GM19324 (cell line): ENCODE measurements at regions not wholly inside any gene's neighbourhood (a gene's known extent, or its start where the extent isn't known, plus 50 kb on each side); places are given as distances from the start of the nearest gene placed in this dataset.

ENCODE experiments used
- ATAC-seq: cut with Tn5 transposase; IDR thresholded peaks from one replicate; pipeline ENCODE4 v1.9.1; 2021; ENCODE audit warnings: mild to moderate bottlenecking, moderate library complexity; ENCODE audit not compliant: unreplicated experiment, low FRiP score

DNA sequence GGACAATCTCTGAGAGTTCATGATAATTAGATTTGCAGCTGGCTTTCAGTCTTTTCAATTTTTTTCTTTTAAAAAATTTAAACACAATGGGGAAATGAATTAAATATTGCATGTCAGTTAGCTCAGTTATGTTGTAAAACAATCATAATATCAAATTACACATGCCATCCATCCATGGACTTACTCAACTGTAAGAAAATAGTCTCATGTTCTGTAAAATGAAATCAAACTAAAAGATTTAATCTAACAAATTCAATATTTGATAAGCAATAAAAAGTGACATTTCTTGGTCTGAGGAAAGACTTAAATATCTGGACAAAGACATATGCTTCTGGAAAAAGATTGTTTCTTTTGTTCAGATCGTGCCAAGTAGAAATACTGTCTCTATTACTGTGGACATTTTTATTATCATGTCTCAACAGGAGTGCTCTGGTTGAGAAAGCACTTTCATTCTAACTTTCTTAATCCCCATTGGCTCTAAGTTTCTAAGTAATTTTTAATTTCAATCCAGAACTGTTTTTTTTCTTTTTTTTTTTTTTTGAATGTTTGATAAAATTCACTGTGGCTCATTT is 179.2 kb upstream of the FAM3C start:
- ATAC-seq = no peak

DNA sequence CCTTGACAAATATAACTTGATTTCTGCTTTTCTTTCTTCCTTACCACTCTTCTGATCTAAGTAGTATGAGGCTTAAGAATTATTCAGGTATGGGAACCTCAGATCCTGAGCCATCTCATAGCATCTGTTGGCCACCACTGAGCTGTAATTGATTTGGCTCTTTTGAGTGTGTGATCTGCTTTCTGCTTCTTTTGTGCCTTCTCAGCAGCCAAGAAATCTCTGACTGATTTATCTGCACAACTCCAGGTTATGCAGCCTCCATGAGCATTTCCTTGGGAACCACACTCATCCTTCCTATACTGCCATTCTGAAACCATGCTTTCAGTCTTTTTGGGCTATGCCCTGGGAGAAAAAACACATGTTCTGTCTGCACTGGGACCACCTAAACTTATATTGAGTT is 178.0 kb upstream of the FAM3C start:
- no peak for ATAC-seq

DNA sequence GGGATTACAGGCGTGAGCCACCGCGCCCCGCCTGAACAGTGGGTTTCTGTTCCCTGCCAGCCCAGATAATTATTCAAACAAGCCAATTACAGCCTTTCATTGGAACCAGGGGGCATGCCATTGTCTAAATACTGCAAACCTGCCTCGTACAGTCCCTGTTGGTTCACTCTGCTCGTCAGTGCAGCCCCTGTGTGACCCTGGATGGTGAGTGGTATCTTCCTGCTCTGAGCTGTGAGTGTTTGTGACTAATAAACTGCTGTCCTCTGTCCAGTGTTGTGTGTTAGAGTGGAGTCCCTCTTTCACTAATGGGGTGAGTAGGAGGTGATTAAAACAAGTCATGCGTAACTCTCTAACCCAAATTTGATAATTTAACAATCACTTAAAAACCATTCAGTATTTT is 176.5 kb upstream of the FAM3C start:
- ATAC-seq = no peak

DNA sequence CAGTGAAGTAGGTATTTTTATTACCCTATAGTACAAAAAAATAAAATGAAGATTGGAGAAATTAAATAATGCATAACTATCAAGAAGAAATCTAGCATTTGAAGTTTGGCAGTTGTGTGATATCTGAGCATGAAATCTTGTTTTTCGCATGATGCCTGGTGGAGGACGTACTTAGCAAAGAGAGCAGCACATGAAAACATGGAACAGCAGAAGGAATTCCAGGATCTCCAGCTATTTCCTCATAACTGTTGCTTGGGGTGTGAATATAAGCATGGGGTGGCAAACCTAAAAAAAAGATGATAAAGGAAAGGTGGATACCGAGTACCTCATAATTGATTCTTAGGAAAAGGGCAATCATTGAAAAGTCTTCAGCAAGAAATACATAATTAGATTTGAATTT is 174.3 kb upstream of the FAM3C start:
- no peak for ATAC-seq

DNA sequence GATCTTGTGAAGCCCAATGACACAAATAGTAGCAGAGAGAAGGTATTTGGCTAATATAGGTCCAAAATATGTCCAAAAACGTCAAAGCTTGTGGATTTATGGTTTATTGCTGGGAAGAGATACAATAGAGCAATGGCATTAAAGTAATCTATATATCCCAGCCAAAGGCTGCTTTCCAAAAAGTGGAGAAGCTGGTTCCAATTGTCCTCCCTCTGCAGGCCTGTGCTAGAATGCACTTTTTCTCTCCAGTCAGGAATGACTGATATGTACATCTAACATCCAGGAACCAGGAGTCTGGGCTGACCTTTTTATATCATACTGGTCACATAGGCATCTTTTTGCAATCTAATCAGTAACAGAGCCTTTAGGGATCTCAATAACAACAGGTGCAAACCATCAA is 167.1 kb upstream of the FAM3C start:
- ATAC-seq = no peak

DNA sequence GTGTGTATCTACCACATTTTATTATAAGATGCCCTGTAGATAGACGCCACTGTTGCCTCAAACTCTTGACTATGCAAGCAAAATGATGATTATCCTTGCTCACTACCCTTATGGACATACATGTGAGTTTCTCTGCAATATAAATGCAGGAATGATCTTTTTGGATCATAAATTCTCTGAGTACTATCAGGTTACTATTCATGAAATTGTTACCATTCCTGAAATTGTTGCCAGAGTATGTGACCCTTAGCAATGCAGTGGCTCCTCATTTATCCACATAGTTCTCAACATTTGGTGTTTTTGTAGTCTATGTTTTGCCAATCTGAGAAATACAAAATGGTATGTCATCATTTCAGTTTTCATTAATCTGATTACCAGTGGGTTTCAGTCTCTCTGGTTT is 166.2 kb upstream of the FAM3C start:
- no peak for ATAC-seq

DNA sequence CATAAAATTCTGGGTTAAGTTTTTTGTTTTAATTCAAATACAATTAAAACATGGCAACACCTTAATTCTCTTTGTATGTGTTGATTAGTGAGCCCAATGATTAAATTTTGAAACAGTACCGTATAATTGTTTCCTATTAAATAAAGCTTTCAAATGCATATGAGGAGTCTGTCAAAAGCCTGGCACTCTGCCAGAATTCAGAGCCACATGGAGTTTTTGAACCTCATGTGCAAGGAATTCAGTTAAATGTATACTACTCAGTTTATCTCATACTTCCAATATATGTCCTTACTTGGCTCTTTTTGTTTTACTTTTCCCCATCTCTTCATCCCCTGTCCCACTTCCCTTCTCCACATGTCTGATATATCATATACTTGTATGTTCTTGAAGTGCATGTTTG is 165.6 kb upstream of the FAM3C start:
- no peak for ATAC-seq

DNA sequence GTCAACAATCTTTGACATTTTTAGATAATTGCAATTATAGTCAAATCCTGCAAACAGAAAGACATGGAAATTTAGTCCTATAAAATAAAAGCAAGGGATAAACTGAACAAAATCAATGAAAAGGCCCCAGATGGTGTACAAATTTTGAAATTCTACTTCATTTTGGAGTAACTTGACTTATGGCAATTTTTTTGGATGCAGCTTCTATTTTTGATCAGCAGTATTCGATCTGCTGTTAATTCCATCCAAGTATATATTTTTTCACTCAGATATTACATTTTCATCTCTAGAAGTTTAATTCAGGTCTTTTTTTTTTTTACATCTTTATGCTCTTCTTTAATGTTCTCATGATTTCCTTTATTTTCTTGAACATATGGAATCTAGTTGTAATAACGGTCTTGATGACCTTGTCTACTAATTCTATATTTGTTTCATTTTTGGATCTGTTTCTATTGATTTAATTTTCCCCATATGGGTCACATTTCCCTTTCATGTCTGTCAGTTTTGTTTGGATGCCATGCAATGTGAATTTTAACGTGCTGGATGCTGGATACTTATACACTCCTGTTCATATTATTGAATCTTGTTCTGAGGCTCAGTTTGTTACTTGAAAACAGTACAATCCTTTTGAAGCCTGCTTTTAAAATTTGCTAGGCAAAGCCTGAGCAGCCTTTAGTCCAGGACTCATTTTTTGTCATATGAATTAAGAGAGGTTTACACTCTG is 164.3 kb upstream of the FAM3C start:
- ATAC-seq = no peak

DNA sequence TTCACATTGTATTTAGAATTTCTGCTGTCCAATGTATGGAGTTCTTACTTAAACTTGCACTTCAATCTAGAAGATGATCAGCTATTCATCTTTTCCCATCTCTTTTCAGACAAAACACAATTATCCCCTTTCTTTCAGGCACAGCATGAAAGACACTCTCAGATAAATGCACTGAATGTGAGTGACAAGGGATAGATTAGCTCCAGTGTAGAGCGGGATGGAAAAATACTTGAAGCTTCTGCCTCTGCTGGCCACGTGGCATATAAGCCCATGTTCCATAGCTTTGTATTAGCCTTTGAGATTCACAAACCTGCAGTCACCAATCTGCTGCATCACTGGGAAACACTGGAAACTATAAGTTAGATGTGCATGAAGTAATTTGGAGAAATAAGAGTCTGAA is 162.2 kb upstream of the FAM3C start:
- ATAC-seq = no peak

DNA sequence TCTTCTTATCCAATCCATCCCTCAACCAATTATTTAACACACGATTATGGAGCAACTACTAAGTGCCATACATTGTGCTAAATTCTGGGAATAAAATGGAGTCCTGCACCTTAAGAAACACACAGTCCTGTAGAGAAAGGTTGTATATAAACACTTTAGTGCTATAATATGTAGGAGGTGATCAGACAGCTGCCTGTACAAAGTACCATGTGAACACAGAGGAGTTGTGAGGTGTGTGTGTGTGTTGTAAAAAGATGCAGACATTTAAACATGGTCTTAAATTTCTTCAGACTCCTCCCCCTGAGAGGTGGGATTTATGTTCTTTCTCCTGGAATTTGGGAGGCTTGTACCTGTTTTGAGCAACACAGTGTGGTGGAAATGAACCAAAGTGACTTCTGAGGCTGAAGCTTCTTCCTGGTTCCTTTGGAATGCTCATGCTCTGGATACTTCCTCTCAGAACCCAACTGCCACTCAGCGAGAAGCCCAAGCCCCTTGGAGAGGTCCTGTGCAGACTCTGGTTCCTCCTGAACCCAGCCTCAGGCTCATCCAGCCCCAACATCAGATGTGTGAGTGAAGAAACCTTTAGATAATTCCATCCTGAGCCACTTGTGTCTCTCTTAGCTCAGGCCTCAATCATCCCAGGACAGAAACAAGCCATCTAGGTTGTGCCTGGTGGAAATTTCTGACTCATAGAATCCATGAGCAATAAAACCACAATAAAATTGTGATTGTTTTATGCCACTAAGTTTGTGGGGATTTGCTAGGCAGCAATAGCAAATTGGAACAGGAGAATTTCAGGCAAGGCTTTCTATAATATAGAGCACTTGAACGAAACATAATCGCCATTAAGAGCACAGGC is 161.2 kb upstream of the FAM3C start:
- ATAC-seq = no peak

DNA sequence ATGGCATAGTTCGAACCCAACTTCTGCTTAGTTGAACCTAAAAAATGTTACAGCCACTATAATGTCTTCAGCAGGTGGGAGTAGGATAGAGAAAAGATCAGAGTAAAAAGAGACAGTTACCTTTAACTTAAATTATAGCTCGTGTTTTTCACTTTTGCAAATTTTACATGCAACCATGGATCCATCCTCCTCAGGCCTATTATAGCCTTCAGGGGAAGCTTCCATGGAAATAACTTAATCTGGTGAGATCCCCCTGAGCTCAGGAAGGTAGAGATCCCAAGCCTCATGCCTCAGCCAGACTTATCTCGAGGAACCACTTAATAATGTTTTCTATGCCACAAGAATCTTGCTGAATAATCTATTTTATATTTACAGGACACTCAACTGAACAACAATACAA is 159.4 kb upstream of the FAM3C start:
- no peak for ATAC-seq

DNA sequence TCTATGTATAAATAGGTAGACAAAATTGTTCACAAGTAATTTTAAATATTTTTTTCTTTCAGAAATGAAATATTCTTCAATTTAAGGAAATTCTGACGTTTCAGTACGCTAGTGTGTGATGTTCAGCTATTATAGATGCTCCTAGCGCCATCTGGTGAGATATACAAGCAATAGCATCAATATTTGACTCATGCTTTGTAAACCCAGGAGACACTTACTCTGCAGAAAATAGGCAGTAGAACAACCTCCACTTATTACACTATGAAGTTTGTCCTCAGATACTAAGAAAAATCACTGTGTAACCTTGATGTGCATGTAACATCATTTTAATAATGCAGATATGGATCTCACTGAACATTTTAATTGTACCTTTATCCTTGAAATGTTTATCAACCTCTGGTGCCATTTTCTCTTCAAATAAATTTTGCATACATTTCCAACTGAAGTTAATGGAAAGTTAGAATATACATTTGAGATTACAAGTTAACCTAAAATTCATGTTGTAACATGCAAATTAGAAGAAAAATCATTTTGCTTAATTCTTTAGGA is 151.5 kb upstream of the FAM3C start:
- peak; percentile 55 for ATAC-seq

DNA sequence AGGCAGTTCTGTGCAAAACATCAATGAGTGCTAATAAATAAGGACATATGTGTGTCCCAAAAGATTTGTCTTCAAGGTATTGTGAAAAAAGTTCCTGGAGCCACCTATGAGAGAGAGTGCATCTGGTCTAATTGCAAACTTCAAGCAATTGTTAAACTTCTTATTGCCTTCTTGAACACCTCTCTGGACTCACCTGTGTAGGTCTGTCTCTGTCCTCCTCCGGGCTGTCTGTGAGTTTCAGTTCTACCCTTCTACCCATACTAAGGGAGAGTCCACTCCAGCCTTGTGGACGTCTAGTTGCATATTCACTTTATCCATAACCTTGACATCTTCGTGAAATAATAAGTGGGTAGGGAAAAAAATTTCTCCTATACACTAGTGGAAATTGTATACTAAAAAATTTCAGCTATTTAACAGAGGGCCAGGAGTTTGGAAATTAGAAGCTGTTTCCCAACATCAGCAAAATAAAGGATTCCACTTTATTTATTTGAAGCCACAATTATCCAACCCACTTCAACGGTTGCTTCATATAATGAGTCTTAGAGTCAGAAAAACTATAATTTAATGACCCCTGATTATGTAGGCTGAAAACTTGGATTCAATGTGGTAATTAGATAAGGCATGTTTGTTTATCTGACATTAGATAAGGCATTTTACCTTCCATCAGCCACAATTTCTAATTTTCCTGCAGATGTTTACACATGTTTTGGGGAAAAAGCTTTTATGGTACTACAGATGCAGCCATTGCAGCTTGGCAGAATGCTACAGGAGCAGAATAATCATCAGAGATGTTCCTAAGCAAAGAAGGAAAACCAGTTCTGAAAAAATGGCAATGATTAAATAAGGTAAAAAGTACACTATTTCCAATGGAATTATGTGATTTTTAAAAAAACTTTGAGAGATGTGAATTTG is 150.8 kb upstream of the FAM3C start:
- ATAC-seq = no peak

DNA sequence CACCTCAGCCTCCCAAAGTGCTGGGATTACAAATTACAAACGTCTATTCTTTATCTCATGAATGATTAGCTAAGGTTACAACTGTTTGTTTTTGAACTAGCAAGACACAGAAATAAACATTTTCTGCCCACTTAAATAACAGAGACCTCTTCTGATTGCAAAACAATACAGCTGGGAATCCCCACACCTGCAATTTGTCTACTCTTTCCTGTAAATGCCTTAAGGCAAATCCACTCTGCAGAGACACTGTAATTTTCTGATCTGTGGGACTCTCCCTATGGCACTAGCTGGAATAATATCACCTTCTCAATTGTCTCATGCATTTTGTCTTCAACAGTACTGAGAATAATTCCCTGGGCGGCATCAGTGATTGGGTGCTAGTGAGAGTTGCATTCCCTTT is 149.3 kb upstream of the FAM3C start:
- ATAC-seq = no peak

DNA sequence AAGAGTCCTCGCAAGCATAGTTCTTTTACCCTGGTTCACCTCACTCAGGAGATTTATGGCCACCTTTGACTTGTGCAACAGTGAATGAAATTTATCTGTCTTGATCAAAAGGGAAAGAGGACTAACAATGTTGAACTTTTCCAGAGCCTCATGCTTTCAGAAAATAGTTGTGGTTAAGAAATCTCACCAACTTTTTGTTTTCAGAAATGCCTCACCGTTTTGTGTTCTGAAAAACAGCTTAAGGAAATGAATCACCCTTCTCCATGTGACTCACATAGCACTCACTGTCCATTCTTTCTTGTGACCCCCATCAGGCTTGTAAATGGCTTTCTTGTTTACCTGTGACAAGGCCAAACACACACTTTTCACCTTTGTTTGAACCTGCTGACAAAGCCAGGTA is 148.6 kb upstream of the FAM3C start:
- no peak for ATAC-seq

DNA sequence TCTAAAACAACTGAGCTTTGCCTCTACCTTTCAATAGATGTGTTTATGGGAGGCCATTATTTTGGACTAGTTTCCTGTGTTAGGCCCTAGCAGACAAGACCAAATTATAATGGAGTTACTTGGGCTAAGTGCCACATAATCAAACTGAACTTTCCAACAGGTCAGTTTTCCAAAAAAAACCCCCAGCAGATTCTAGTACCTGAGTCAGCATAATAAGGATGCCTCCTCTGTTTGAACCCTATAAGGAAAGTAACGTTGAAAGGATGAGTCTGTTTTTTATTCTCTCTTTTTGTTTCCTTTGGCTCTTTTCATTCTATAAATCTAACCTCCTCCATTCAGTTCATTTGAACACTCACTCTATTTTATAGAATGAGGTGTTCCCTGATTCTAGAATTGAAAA is 148.1 kb upstream of the FAM3C start:
- ATAC-seq = no peak

DNA sequence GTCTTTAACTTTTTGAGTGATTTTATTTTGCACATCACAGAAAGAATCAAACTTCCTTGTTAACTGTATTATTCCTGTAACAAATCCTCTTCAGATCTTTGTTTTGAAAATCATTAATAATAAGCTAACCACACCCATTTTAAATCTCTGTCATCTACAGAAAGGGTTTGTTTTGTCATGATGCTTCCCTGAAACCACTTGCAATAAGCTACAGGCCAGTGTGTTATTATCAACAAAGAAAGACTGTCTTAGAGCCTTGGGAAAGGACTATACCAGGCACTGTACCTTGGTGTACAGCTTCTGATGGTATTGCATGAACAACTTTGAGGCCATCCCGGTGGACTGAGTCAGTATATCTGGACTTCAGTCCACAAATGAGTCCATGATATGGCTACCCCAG is 145.3 kb upstream of the FAM3C start:
- no peak for ATAC-seq

DNA sequence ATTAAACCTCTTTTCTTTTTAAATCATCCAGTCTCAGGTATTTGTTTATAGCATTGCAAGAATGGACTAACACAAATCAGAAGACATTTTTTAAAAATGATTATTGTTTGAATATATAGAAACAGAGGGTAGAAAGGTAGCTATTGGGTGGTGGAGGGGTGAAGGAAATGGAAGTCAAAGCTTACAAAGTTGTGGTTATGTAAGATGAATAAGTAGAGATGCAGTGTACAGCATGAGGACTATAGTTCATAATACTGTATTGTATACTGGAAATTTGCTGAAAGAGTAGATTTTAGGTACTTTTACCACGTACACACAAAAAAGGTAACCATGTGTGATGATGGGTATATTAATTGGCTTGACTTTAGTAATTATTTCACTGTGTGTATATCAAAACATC is 144.0 kb upstream of the FAM3C start:
- ATAC-seq = no peak

DNA sequence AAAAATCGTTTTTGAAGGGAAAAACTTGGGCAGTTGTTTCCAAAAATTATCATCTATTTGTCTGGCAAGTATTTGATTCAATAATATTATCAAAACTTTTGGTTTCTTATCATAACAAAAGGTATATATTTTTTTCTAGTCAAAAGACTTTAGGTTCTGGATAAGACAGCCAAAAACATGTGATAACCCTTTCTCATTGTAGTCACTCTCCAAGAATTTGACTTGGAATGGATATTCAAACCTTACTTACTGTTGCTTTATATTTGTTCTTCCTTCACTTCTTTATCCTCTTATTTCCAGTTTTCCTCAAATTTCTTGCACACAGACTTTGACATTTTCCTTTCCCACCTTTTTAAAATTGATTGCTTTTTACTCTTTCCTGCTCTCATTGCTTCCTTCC is 140.9 kb upstream of the FAM3C start:
- ATAC-seq = no peak
